CMK (cell line): ENCODE measurements at regions not wholly inside any gene's neighbourhood (a gene's known extent, or its start where the extent isn't known, plus 50 kb on each side); places are given as distances from the start of the nearest gene placed in this dataset.
A peak's percentile ranks its signal among the peaks of the same experiment; 100 is the strongest.

Experiments
- DNase-seq: peaks from one replicate; pipeline ENCODE4 v3.0.0-alpha.2; 2010; ENCODE audit warnings: low read depth

- no peak for DNase-seq
These were observed 1512.0 kb downstream of the SLITRK1 start for GRCh38 chr13:82370316-82370715.

GRCh38 chr13:82364525-82364924, 1517.7 kb downstream of the SLITRK1 start:
- DNase-seq, result no peak

- DNase-seq, result no peak
These were observed 1524.0 kb downstream of the SLITRK1 start for GRCh38 chr13:82358284-82358683.

DNA sequence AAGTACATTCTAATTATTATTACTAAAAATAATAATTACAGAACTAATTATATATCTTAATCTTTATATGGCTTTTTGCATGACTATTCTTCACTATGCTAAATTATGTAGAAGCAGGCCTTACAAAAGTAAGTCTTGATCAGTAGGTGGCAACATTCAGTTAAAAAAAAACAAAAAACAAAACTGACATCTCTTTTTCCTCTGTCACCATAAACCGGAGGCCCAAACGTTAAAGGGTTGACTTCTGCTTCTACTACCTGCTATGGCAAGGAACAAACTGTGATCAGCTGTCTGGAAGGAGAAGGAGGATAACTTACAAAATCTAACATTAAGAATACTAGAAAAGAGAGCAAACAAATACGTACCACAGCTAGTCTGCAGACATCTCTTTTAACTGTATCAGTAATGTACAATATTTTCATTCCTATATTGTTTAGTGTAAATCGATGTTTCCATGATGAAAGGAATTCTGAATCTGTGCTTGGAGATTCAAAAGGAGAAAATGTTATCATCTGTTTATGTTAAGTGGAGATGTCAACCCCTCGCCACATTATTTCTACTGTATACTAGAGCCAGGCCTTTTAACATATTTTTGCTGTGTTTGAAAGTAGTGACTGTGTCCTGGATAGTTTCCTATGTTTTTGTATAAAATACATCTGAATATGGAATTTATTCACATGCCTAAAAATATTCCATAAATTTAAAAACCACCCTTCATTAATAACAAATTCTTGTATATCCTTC, 1525.4 kb downstream of the SLITRK1 start:
- DNase-seq, result no peak

- DNase-seq, result no peak
These were observed 1537.4 kb downstream of the SLITRK1 start for GRCh38 chr13:82344867-82345266.

- DNase-seq, result no peak
These were observed 1541.2 kb downstream of the SLITRK1 start for GRCh38 chr13:82341116-82341515.

GRCh38 chr13:82330499-82330898, 1551.8 kb downstream of the SLITRK1 start:
- peak; percentile 18 for DNase-seq

DNA sequence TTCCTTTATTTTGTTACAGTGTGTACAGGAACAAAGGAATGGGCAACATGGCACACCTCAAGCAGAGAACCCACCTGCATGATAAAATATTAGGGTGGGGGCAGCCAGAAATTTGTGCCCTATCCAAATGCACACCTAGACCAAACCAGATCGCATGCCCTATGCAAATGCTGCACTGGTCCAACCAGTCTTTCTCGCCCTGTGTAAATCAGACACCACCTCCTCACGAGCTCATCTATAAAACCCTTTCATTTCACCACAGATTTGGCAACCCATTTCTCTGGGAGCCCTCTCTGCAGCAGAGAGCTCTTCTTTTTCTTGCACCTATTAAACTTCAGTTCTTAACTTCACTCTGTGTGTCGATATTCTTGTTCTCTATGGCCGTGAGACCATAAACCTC, 1559.2 kb downstream of the SLITRK1 start:
- no peak for DNase-seq

- DNase-seq, result no peak
These were observed 1576.7 kb downstream of the SLITRK1 start for GRCh38 chr13:82305588-82305987.

DNA sequence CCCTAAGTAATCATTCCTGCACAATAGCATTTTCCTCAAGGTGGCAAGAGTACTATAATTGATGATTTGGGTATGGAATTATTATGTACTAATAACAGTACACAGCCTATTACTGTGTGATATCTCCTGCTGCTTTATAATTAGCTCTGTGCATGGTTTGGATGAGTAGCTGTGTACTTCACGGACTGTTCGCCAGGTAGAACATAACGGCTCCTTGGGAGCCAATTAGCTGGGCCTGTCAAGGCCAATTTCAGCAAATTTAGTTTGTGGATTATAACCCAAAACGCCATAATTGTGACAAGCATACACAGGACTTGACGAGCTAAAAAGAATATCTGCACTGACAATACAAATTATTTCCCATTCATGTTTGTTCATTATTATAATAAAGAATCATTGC, 1584.2 kb downstream of the SLITRK1 start:
- DNase-seq, result no peak

DNA sequence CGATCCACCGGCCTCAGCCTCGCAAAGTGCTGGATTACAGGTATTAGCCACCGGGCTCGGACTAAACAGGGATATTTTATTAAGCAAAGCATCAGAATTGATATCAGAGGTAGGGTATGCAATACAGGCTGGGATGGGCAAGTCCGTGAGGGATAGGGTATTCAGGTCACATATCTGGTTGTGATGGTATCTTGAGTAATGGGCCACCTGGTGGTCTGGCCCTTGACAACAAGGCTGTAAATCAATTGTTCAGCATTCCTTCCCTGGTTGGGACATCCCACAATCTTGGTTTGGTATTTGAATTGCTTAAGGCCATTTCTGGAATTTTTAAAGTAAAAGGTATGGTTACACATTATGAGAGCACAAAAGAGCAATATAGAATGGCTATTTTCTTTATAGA, 1588.0 kb downstream of the SLITRK1 start:
- DNase-seq, result no peak

DNA sequence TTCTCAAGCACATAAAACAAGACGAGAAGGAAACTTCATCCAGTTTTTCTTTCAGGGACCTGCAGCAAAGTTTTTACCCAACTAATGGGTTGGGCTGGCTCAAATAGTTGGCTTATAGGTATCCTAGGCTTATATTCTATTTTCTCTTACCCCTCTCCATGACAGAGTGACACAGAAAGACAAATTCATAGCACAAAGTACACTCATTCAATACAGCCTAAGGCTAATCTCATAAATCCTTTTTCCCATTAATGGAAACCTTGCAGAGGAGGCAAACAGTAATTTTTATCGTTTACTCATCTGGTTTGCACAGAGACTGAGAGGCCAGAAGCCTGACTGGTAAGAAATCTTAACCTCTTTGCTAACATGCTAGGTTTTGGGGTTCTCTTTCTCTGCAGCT, 1589.9 kb downstream of the SLITRK1 start:
- DNase-seq, result no peak

DNA sequence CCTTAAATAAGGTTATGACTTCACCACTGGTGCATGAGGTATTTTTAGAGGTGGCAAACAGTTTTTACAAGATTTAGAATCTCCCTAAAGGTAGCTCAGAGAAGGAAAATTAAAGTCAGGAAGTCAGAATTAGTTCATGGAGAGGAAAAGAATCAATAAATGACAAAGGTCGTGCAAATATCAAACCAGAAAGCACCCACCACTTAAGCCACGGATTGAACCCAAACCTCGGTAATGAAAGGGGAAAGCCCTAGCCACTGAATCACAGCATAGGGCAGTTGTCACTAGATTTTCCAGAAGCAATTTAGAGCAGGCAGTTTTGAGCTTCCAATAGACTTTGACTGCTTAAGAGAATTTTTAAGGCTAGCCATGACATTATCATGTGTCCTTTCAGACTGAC, 1590.4 kb downstream of the SLITRK1 start:
- no peak for DNase-seq

- DNase-seq, result no peak
These were observed 1606.6 kb downstream of the SLITRK1 start for GRCh38 chr13:82275644-82276043.

DNA sequence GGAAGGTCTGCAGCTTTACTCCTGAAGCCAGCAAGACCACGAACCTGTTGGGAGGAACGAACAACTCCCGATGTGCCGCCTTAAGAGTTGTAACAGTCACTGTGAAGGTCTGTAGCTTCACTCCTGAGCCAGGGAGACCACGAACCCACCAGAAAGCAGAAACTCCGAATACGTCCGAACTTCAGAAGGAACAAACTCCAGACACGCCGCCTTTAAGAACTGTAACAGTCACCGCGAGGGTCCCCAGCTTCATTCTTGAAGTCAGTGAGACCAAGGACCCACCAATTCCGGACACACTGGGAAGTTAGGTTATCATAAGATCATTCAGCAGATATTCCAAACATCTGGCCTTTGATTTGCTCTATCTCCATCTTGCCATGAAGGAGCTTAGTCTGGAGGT, 1623.0 kb downstream of the SLITRK1 start:
- DNase-seq, result no peak

- no peak for DNase-seq
These were observed 1624.3 kb downstream of the SLITRK1 start for GRCh38 chr13:82257790-82258507.

GRCh38 chr13:82248762-82249161, 1633.5 kb downstream of the SLITRK1 start:
- no peak for DNase-seq

DNA sequence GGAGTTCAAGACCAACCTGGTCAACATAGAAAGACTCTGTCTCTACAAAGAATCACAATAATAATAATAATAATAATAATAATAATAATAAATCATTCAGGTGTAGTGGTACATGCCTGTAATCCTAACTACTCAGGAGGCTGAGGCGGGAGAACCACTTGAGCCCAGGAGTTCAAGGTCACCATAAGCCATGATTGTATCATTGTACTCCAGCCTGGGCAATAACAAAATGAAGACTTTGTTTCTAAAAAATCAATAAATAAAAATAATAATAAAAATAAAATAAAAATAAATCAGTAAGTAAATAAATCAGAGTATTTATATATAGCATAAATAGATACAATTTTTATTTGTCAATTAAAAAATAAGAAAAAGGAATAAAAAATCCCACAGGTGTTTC, 1636.4 kb downstream of the SLITRK1 start:
- no peak for DNase-seq

DNA sequence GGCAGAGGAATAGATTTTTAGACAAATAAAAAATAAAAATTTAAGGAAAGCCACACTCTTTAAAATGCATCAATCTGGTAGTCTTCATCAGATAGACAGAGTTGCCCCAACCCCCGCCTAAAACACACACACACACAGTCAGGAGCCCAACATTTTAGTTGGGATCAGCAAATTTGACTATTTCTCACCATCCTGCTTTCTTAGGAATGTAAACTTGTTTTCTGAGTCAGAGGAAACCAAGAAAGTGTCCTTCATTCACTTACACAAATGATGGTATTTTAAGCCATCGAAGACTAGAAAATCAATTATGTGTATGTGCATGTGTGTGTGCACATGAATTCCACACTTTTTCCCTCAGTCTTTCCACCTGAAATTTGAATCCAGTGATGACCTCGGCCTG, 1657.5 kb downstream of the SLITRK1 start:
- no peak for DNase-seq

- no peak for DNase-seq
These were observed 1660.7 kb downstream of the SLITRK1 start for GRCh38 chr13:82221621-82222020.

DNA sequence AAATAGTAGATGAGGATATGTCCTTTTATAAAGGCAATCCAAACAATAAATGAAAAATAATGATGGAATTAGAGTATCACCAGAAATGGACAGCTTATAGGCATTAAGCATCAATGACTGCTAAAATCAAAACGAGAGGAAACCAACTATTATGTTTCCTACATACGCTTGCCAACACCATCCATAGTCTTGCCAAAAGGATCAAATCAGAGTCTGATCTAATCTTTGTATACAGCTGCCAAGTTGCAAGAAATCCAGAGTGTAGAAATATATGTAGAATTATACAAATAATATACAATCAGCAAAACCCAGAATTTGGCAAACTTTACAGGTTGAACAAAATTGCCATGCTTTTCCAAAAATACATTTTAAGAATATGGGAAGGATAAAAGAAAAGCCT, 1661.6 kb downstream of the SLITRK1 start:
- DNase-seq, result no peak

- DNase-seq, result no peak
These were observed 1666.1 kb downstream of the SLITRK1 start for GRCh38 chr13:82216165-82216564.

GRCh38 chr13:82214341-82214740, 1667.9 kb downstream of the SLITRK1 start:
- DNase-seq, result no peak

GRCh38 chr13:82206241-82206640, 1676.0 kb downstream of the SLITRK1 start:
- no peak for DNase-seq
